IPS DF 4.7 (cell line): ENCODE measurements at regions not wholly inside any gene's neighbourhood (a gene's known extent, or its start where the extent isn't known, plus 50 kb on each side); places are given as distances from the start of the nearest gene placed in this dataset.

Source experiments
- DNase-seq: peaks from one replicate; pipeline ENCODE4 v3.0.0-alpha.2; 2013; ENCODE audit warnings: low spot score; ENCODE audit errors: extremely low read depth

DNA sequence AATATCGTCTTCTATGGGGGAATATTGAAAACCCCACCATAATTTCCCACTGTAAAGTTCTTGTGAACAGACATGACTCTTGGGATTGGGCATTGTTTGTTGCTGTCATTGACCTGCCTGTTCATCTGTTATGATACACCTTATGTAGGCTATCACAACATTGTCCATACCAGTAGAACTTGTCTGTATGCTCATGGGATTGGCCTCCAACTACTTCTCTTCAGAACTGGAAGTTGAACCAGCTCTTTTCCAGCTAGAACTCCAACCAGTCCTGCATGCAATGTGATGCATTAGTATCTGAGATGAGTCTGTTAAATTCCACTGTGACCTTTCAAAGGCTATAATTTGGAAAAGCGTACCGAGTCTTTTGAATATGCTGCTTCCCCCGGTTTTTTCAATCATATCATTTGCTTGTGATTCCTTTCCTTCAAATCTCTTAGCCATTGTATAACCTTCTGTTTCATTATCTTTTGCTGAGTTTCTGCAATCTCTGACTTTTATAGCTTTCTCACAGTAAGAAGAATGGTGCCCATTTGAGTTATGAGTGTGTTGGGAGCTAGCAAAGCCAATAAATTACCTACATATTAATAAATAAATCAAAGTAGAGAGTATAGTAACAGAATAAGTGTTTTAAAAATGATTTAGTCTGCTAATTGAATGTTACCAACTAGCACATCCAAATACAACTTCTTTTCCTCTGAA is 101.9 kb downstream of the PLK2 start:
- no peak for DNase-seq

DNA sequence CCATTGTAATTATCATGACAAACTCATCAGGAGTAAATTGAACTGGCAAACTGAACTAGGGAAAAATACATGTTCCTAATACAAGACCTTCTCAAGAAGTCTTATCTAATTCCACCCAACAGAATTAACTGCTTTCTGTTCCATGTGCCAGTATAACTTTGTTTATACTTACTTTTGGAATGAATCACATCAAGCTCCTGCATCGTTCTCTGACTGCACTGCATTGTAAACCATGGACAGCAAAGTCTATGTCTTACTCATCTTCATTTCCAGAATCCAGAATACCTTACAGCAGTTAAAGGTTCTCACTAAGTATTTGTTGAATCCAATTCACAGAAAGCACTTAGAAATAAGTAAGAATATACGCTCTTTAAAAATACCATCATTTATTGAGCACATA is 102.8 kb downstream of the PLK2 start:
- DNase-seq, result no peak

DNA sequence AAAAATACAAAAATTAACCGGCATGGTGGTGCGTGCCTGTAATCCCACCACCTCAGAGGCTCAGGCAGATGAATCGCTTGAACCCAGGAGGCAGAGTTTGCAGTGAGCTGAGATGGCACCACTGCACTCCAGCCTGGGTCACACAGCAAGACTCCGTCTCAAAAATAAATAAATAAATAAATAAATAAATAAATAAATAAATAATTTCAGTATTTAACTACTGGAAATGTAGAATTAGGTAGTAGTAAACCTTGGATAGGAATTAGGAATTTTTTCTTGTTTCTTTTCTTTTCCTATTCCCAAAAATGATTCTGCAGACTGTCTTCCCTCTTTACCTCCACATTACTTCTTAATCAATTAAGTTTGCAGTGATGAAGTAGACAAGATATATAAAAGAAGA is 103.2 kb downstream of the PLK2 start:
- DNase-seq, result no peak

DNA sequence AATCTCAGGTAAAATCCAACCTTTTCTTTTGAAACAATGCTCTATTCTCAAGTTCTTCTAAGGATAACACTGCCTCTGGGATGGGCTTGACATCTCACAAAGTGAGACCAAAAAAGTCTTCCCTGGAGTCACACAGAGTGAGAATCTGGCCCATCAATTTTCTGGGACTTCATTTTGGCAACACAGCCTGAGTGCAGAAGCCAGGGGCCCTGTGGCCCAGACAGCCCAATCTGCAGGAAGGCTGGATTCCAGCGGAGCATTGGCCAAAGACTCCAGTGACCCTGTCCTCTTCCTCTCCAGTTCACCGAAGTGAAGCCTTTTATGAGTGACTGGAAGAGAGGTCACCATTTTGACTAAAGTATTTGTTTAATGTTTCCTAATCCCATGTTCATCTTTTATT is 105.1 kb downstream of the PLK2 start:
- no peak for DNase-seq

DNA sequence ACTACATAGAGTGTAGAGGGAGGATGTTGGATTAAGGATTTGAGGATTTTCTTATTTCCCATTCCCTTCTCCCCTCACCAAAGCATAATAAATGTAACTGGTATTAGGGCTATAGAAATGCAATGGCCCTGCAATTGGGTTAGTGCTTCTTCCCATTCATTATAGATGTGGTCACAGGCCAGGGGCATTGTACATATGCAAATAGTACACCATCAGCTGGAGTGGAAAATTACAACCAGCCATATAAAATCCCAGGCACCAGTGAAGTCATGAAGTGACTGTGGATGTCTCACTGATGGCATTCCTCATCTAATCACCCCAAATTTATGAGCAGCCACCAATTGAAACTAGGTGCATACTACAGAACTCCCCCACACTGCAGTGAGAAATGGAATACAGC is 105.9 kb downstream of the PLK2 start:
- DNase-seq, result no peak

DNA sequence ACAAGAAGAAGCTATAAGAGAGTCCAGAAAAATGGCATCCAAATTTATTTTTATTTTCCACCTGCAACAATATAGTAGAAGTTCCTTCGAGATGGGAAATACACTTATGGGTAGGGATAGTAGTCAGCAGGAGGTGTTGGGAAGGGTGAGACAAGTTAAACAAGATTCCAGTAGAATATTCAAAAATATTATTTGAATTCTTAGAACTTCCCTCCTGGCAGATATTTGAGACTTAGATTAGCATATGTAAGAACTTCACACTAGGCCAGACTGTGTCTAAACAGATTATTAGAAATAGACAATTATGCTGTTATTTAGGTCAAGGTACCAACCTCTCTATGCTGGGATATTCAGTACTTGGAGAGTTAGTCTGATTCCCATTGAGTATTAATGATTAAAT is 108.7 kb downstream of the PLK2 start:
- no peak for DNase-seq

DNA sequence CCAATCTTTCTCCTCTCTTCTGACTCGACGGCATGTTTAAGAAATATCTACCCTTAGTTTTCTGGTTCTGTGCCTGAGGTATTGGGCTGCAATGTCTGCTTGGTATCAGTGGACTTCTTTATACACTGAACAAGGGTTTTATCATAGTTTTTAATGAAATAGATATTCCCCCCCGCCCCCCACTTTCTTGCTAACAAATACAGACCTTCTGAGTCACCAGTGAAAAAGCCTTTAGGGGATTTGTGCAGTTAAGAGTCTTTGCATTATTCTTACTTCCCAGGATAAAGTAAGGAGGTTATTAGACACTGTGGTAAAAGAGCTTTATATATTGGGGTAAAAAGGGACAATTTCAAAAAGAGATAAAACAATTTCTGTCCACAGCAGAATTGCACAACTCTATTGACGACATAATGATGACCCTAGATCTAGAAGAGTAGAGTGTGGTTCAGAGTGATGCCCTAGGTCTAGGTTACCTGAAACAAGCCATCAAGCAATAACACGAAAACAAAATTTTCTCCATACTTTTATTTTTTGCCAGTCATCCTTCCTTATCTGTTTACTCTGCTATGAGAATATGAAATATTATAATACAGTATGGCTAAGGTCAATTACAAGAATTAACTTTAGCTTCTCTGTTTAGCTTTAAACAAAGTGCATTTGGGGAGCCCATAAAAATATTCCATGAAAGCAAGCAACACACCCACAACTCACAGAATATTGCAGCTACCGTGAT is 110.7 kb downstream of the PLK2 start:
- no peak for DNase-seq

DNA sequence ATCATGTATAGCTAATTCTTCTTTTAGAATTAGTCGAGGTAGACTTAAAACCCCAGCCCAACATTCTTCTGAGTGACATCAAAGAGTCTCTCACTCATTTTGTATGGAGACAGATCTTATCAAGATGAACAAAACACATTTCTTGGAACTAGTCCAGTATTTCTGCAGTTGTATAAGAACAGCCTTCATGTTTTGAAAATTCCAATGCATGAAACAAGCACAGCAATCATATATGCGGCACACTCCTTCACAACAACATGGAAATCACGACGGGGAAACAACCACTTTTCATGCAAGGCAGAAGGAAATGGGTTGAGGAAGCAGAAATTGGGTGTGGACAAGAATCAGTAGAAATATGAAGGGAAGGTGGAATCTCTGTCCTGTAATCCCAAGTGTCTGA is 113.8 kb downstream of the PLK2 start:
- DNase-seq, result no peak

DNA sequence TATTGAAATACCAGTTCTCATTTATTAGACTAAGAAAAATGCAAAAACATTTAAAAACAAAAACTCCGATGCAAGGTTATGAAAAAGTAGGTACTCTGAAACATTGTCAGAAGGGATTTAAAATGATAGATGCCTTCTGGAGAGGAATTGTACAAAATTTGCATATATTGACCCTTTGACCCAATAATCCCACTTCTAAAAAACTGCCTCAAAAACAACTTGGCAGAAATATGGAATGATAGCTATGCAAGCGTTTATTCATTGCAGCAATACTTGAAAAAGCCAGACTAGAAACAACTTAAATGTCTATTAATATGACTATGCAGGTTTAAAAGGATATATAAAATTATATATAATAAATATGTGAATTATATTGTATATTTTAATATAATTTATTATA is 118.4 kb downstream of the PLK2 start:
- DNase-seq, result no peak

DNA sequence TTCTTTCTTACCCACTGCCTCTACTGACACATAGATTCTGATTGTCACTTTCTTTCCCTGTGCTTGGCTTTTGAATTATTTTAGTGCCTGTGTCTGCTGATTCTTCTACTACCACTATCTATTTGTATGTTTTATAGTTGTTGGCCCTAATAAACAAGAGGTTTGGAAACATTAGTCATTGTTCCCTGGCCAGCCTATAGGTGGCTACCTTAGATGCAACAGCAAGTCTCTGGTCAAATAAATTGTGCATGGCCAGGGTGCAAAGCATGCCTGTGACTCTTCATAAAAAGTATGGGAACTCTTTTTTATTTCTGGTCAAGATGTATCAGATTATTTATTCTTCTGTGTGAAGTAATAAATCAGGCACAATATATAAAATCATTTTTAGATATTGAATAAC is 124.4 kb downstream of the PLK2 start:
- DNase-seq, result no peak

DNA sequence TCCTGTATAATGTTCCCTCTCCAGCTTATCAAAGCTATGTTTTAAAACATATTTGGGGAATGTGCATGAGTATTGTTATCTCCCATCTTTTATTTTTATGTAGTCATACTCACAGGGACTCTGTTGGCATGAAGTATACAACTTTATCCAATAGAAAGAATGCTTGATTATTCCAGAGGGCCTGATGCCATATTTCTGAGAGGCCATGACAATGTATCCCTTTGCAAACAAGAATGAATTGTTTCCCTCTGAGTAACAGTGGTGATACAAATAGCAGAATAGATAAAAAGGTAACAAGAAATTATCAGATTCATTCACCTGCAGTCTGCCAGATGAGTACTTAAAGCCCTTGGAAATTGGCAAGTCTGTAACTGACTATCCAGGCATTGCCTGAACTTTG is 125.9 kb downstream of the PLK2 start:
- no peak for DNase-seq

DNA sequence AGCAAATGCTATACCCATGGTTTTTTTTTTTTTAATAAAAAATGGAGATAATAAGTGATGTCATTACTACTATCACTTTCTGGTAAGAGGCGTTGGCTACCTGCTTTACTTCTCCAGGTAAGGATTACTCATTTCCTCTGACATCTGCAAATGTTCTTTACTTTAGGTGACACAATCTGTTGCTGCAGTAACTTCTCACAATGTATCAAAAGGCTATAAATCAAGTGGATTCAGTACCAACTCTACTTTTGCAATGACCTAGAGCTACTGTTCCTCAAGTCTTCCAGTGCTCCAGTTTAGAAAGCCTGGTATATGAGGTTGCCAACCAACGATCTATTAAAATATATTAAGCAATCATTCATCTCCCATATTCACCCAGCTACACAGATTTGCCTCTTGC is 129.1 kb downstream of the PLK2 start:
- DNase-seq, result no peak

DNA sequence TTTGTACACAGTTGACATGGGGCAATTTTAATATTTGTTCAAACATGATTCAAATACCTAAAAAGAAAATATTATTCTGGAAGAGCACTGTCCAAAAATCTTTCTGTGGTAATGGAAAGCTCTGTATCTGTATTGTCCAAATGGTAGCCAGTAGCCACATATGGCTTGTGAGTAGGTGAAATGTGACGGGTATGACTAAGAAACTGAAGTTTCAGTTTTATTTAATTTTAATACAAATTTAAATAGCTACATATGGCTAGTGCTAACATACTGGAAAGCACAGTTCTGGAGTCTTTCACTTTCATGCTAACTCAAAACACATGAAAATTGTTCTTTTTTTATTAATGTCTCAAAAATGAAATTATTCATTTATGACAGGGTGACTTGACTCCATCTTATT is 132.6 kb downstream of the PLK2 start:
- no peak for DNase-seq

DNA sequence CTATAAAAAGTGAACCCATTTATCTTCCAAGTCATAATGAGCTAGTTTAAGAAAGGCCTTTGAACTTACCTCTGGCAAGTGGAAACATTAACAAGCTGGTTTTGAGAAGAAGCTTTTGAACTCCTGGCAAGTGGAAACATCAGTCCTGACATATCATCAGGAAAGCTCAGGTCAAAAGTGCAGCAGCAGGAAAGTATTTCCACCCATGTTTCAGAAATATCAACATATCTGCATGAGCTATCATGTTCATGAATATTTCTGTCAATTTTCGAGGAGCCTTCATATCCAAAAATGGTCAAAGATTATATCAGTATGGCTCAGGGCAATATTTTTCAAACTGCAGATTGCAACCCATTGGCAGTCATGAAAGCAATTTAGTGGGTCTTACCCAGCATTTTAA is 133.9 kb downstream of the PLK2 start:
- no peak for DNase-seq

DNA sequence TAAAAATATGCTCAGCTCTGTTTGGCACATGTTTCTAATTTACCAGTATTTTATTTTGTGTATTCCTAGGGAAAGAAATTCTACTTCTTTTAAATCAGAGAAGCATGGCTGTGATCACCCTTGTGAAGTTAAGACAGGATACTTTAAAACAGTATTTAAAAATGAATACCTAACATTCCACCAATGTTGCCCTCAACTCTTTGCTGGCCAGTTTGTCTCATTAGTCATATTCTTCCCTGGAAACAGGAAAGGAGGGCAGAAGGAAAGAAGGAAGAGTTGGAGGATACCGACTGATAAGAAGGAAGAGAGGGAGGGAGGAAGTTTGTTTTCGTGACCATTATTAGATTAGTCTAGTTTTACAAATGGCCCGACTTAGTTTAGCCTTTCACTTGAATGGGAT is 137.4 kb downstream of the PLK2 start:
- DNase-seq, result no peak

DNA sequence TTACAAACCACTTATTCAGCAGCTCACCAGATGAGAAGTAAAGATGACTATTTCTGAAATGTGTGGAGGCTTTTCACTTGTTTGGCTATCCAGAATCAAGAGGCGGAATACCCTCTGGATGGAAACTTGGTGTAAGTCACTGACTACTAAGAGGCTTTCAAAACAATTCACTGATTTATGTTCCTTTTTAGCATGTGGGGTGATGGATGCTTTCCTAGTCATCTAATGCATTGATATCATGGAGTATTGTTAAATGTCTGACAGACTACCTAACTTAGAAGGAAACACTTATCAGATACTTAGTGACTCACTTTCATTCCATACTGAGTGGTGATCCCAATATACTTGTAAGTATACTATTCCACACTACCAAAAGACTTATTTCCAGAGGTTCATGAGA is 141.4 kb downstream of the PLK2 start:
- DNase-seq, result no peak

DNA sequence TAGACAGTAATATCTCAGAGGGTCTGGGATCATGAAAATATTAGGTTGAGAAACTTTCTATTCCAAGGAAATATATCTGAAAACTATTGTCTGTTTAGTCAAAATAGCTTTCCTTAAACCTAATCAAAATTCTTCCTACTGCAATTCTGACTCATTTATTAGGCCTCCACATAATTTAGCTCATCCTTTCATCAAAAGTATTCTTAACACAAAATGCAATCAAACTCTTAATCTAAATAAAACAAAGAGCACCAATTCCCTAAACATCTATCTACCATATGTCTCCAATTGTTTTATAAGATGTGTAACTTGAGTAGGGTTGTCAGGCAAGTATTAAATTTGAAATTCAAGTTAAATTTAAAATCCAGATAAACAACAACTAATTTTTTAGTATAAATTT is 142.1 kb downstream of the PLK2 start:
- no peak for DNase-seq

DNA sequence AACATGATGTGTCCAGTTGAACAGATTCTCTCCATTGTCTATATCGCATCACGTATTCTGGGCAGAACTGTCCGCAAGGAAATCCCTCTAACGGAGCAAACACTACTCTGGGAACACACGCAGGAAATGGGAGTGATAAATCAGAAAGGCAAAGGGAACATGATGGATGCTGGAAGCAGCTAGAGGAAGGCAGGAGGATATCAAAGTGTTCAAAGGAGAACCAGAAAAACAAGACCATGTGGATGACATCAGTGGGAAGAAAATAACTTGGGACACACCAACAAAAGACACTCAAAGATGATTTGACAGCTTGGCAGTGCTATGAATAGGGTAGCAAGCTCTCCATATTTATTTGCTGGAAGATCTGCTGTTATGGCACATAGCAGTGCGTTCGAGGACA is 142.9 kb downstream of the PLK2 start:
- DNase-seq, result no peak

DNA sequence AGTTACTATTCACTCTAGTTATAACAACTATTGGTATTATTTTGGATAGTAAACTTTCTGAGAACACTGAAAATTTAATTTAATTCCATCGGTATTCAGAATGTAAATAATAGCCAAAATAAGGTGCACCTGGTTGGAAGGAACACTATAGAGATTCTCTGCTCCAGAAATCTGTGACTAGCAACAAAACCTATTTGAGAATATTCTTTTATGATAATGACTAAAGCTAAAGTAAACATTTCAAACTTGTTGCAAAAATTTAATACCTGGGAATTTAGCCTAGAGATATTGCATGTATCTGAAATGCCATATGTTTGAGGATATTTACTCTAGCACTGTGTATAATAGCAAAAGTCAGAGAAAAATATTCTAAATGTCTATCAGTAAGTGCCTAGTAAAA is 144.1 kb downstream of the PLK2 start:
- DNase-seq, result no peak

DNA sequence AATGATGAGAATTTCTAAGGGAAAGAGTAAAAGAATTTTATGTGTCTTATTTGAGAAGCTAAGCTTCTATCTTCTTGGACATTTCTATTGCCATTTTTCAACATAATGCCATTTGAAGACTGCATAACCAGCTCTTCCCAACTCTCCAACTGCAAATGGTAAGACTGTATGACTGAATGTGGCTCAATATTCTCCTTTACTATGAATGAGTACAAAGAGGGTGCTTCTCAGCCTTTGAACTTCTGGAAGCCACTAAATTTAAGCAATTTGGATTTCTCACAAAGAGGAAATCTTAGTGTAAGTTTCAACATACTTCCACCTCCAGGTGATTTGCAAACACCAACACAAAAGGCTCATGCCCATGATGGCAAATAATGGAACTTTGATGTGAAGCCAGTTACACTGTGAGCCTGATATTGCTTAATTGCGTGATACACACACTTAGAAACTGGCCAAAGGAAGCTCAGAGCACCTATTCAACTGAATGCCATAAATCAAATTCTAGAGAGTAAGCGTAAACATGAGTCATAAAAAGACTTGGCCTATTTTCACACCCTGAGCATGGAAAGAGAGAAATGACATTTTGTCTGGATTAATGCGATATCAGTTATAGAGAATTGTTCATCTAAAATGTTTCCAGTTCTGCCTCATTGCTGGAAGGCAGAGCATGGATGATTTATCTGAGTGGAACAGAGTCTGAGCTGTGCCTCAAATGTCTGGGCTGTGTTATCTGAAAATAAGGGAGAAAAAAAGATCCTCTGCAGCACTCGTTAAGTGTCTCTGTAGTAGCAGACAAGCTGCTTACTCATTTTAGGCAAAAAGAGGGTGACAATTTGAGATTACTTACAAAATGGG is 145.3 kb downstream of the PLK2 start:
- DNase-seq, result no peak

DNA sequence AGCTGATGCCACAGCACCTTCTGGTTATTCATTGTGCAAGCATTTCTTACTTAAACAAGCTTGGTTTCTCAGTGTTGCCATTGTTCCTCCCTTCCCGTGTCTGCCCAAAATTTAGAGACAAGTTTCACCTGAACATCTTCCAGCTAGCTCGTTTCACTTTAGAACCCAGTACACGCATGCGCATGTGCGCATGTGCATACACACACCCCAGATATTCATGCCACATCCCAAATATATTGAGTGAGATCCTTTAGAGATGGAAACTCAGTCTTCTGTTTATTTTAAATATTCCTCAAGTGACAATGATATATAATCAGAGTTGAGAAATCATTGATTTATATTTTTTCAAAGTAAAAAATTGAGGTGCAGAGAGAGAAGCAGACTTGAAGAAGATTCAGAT is 147.6 kb downstream of the PLK2 start:
- no peak for DNase-seq

DNA sequence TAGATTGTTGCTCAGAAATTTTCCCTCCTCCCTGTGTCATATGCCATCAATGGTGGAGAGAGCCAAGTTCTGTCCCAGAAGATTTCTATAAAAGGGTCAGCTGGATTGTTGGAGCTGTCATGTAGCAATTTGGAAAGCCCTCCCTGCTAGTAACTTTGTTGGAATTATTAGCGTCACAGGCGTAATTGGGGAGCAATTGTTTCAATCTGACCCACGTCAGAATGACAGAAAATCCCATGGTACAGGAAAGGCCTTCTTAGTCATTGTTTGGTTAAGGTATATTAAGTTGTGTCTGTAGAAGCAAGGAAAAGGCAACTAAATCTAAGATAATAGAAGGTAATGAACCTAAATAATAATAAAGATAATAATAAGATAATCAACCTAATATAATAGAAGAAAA is 148.4 kb downstream of the PLK2 start:
- no peak for DNase-seq
